ENCODE measurements at regions not wholly inside any gene's neighbourhood (a gene's known extent, or its start where the extent isn't known, plus 50 kb on each side); places are given as distances from the start of the nearest gene placed in this dataset.

GRCh38 chr2:221243771-221244170 lies 328.3 kb downstream of the EPHA4 start:
- no peak for TF ChIP-seq CTCF (IDR thresholded peaks at IDR 0.05)
- TF ChIP-seq POLR2A (IDR thresholded peaks at IDR 0.05), result no peak
- TF ChIP-seq EP300 (IDR thresholded peaks at IDR 0.05; ENCODE audit: low read depth), result no peak

Measured in transverse colon (tissue), 3 donors.